Neuron (in vitro differentiated cells): ENCODE measurements at regions not wholly inside any gene's neighbourhood (a gene's known extent, or its start where the extent isn't known, plus 50 kb on each side); places are given as distances from the start of the nearest gene placed in this dataset.

Experiments
- H2AFZ ChIP-seq: one replicate; pipeline ENCODE4 v1.6.1; 2013; ENCODE audit warnings: low read depth, mild to moderate bottlenecking, inconsistent platforms, low read length, moderate library complexity
- H3K27me3 ChIP-seq: one replicate; pipeline ENCODE4 v1.6.1; 2013; ENCODE audit warnings: low read length; ENCODE audit not compliant: insufficient read depth
- H3K36me3 ChIP-seq: one replicate; pipeline ENCODE4 v1.6.1; 2013; ENCODE audit warnings: low read length; ENCODE audit not compliant: insufficient read depth
- H3K4me1 ChIP-seq: one replicate; pipeline ENCODE4 v1.6.1; 2013; ENCODE audit warnings: low read length; ENCODE audit not compliant: insufficient read depth
- H3K4me3 ChIP-seq: 2 replicates; pipeline ENCODE4 v1.5.1; 2013; ENCODE audit warnings: mild to moderate bottlenecking, low read length, moderate library complexity
- H3K9me3 ChIP-seq: one replicate; pipeline ENCODE4 v1.6.1; 2013; ENCODE audit warnings: low read length

- Histone ChIP-seq H3K9me3 (no peaks in the 10 kb centered on the region), H3K36me3 (no peaks in the 10 kb centered on the region), H3K27me3 (no peaks in the 10 kb centered on the region), H2AFZ (no peak overlapping the region), H3K4me3 (no peak overlapping the region), H3K4me1 (no peaks in the 10 kb centered on the region)
These were observed 433.9 kb downstream of the TRIML1 start for GRCh38 chr4:188573104-188573503.

- no peak overlapping the region for H3K4me3 ChIP-seq
- H3K27me3 ChIP-seq: no peaks in the 10 kb centered on the region
- no peaks in the 10 kb centered on the region for H3K9me3 ChIP-seq
- no peaks in the 10 kb centered on the region for H3K4me1 ChIP-seq
- H2AFZ ChIP-seq: no peak overlapping the region
- no peaks in the 10 kb centered on the region for H3K36me3 ChIP-seq
These were observed 439.4 kb downstream of the TRIML1 start for GRCh38 chr4:188578657-188579056.

- Histone ChIP-seq H3K4me3 (no peak overlapping the region), H3K36me3 (no peaks in the 10 kb centered on the region), H2AFZ (no peak overlapping the region), H3K9me3 (no peaks in the 10 kb centered on the region), H3K27me3 (no peaks in the 10 kb centered on the region), H3K4me1 (no peaks in the 10 kb centered on the region)
These were observed 456.8 kb downstream of the TRIML1 start for GRCh38 chr4:188596021-188596420.

GRCh38 chr4:188603646-188604045, 464.4 kb downstream of the TRIML1 start:
- Histone ChIP-seq H3K36me3 (no peaks in the 10 kb centered on the region), H3K4me1 (no peaks in the 10 kb centered on the region), H2AFZ (no peak overlapping the region), H3K4me3 (no peak overlapping the region), H3K27me3 (no peaks in the 10 kb centered on the region), H3K9me3 (no peaks in the 10 kb centered on the region)

GRCh38 chr4:188606635-188607034, 467.4 kb downstream of the TRIML1 start:
- Histone ChIP-seq H3K36me3 (no peaks in the 10 kb centered on the region), H3K4me3 (no peak overlapping the region), H3K27me3 (no peaks in the 10 kb centered on the region), H2AFZ (no peak overlapping the region), H3K4me1 (no peaks in the 10 kb centered on the region), H3K9me3 (no peaks in the 10 kb centered on the region)

- Histone ChIP-seq H3K36me3 (no peaks in the 10 kb centered on the region), H3K27me3 (no peaks in the 10 kb centered on the region)
These were observed 471.9 kb downstream of the TRIML1 start for GRCh38 chr4:188611143-188611542.

GRCh38 chr4:188612659-188613058, 473.4 kb downstream of the TRIML1 start:
- H3K36me3 ChIP-seq: no peaks in the 10 kb centered on the region
- H3K27me3 ChIP-seq: no peaks in the 10 kb centered on the region
- H3K4me1 ChIP-seq: no peaks in the 10 kb centered on the region
- H3K4me3 ChIP-seq: no peak overlapping the region
- H2AFZ ChIP-seq: no peak overlapping the region
- no peaks in the 10 kb centered on the region for H3K9me3 ChIP-seq

More at GRCh38 chr4:188611143-188611542, 471.9 kb downstream of the TRIML1 start:
- Histone ChIP-seq H3K4me1 (no peaks in the 10 kb centered on the region), H3K4me3 (no peak overlapping the region), H2AFZ (no peak overlapping the region), H3K9me3 (no peaks in the 10 kb centered on the region)

- Histone ChIP-seq H3K4me1 (no peaks in the 10 kb centered on the region), H3K4me3 (no peak overlapping the region), H3K27me3 (no peaks in the 10 kb centered on the region), H2AFZ (no peak overlapping the region), H3K36me3 (no peaks in the 10 kb centered on the region), H3K9me3 (no peaks in the 10 kb centered on the region)
These were observed 474.7 kb downstream of the TRIML1 start for GRCh38 chr4:188613976-188614375.

GRCh38 chr4:188619456-188620149, 480.4 kb downstream of the TRIML1 start:
- Histone ChIP-seq H3K4me1 (no peaks in the 10 kb centered on the region), H3K4me3 (no peak overlapping the region), H3K36me3 (no peaks in the 10 kb centered on the region), H2AFZ (no peak overlapping the region), H3K9me3 (no peaks in the 10 kb centered on the region), H3K27me3 (no peaks in the 10 kb centered on the region)

GRCh38 chr4:188620608-188621007, 481.4 kb downstream of the TRIML1 start:
- H2AFZ ChIP-seq: no peak overlapping the region
- no peaks in the 10 kb centered on the region for H3K27me3 ChIP-seq
- no peak overlapping the region for H3K4me3 ChIP-seq
- H3K9me3 ChIP-seq: no peaks in the 10 kb centered on the region
- H3K36me3 ChIP-seq: no peaks in the 10 kb centered on the region
- no peaks in the 10 kb centered on the region for H3K4me1 ChIP-seq

GRCh38 chr4:188623314-188623854, 484.1 kb downstream of the TRIML1 start:
- Histone ChIP-seq H3K36me3 (no peaks in the 10 kb centered on the region), H3K4me1 (no peaks in the 10 kb centered on the region), H3K9me3 (no peaks in the 10 kb centered on the region), H3K27me3 (no peaks in the 10 kb centered on the region), H3K4me3 (no peak overlapping the region), H2AFZ (no peak overlapping the region)

GRCh38 chr4:188624370-188624769, 485.1 kb downstream of the TRIML1 start:
- no peaks in the 10 kb centered on the region for H3K4me1 ChIP-seq
- no peaks in the 10 kb centered on the region for H3K9me3 ChIP-seq
- H3K4me3 ChIP-seq: no peak overlapping the region
- H2AFZ ChIP-seq: no peak overlapping the region
- no peaks in the 10 kb centered on the region for H3K36me3 ChIP-seq
- no peaks in the 10 kb centered on the region for H3K27me3 ChIP-seq

- no peaks in the 10 kb centered on the region for H3K4me1 ChIP-seq
- H3K9me3 ChIP-seq: no peaks in the 10 kb centered on the region
- H3K4me3 ChIP-seq: no peak overlapping the region
- no peaks in the 10 kb centered on the region for H3K36me3 ChIP-seq
- no peaks in the 10 kb centered on the region for H3K27me3 ChIP-seq
- H2AFZ ChIP-seq: no peak overlapping the region
These were observed 488.7 kb downstream of the TRIML1 start for GRCh38 chr4:188627892-188628291.
